GM18502 (cell line): ENCODE measurements at regions not wholly inside any gene's neighbourhood (a gene's known extent, or its start where the extent isn't known, plus 50 kb on each side); places are given as distances from the start of the nearest gene placed in this dataset.

Experiments
- ATAC-seq: cut with Tn5 transposase; IDR thresholded peaks from one replicate; pipeline ENCODE4 v1.9.1; 2021; ENCODE audit warnings: mild to moderate bottlenecking; ENCODE audit not compliant: unreplicated experiment, poor library complexity

- ATAC-seq: no peak
Measured at GRCh38 chr11:11141065-11141464, 212.0 kb downstream of the CSNK2A3 start.

- no peak for ATAC-seq
Measured at GRCh38 chr11:11140510-11140909, 212.5 kb downstream of the CSNK2A3 start.

GRCh38 chr11:11137339-11137738, 215.7 kb downstream of the CSNK2A3 start:
- ATAC-seq: no peak

GRCh38 chr11:11135820-11136476, 217.1 kb downstream of the CSNK2A3 start:
- no peak for ATAC-seq

- no peak for ATAC-seq
Measured at GRCh38 chr11:11129118-11129517, 223.9 kb downstream of the CSNK2A3 start.

- ATAC-seq: no peak
Measured at GRCh38 chr11:11125618-11126017, 227.4 kb downstream of the CSNK2A3 start.

DNA sequence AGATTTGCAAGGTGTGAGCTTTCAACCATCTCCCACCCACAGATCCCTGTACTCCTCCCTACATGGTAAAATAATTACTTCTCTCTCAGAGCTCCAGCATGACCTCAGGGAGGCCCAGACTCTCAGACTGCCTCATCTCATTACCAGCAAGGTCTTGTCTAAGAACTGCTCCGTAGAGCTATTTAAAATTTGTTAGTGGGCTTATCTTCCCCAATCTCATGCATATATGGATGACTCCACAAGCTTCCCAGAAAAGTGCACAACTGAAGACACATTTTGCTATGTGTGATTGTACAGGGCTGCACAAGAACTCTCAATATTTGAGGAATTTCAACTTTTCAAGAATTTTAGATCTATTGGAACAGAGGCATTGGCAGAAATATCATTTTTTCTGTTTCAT, 230.3 kb downstream of the CSNK2A3 start:
- no peak for ATAC-seq

- ATAC-seq: no peak
Measured at GRCh38 chr11:11119917-11120316, 233.1 kb downstream of the CSNK2A3 start.

DNA sequence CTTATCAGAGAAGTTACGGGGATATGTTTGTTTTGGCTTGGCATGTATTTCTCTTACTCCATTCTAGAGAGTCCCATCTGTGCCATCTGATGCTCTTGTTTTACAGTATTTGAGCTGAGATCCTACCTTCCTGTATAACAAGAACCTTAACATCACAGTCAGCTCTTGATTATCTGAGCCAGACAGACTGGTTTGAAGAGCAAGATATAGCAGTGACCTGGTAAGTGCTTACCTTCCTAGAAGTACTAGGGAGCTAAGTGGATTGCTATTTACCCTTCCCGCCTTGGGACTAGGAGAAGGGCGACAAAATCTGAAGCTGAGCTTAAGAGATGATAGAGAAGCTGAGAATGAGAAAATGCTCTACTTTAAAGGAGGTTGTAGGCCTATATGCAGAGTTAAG, 235.3 kb downstream of the CSNK2A3 start:
- no peak for ATAC-seq

GRCh38 chr11:11115475-11115874, 237.6 kb downstream of the CSNK2A3 start:
- no peak for ATAC-seq

- ATAC-seq: no peak
Measured at GRCh38 chr11:11113626-11114025, 239.4 kb downstream of the CSNK2A3 start.

- ATAC-seq: no peak
Measured at GRCh38 chr11:11108026-11108425, 245.0 kb downstream of the CSNK2A3 start.

DNA sequence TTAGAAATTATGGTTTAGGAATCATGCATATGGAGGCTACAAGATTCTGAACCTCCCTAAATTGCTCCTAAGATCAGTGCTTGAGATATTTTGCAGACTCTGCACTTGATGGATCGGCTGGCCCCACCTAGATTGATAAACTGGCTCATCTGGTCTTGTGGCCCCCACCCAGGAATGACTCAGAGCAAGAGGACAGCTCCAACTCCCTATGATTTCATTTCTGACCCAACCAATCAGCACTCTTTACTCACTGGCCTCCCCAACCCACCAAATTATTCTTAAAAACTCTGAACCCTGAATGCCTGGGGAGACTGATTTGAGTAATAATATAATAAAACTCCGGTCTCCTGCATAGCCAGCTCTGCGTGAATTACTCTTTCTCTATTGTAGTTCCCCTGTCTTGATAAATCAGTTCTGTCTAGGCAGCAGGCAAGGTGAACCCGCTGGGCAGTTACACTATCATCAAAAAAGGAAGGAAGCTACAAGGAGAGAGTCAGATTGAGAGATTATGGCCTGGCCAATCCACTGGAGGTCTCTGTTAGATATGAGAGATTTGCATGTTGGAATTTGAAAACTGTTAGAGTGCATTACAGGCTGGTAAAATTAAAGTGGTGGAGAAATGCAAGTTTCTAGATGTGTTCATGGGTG, 245.8 kb downstream of the CSNK2A3 start:
- no peak for ATAC-seq

DNA sequence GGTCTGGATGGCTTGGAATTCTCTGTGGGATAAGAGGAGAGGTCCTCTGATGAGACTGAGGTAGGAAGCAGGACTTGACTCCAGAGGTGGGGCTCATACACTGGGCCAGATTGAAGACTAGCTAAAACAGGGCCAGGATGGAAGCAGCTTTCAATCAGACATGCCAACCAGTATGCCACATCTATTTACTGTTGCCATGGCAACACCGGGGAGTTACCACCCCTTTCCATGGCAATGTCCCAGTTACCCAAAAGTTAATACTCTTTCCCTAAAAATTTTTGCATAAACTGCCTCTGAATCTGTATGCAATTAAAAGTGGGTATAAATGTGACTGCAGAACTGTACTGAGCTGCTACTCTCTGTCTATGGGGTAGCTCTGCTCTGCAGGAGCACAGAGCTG, 247.5 kb upstream of the ZBED5 start:
- ATAC-seq: no peak

GRCh38 chr11:11095831-11096723, 238.2 kb upstream of the ZBED5 start:
- no peak for ATAC-seq

GRCh38 chr11:11090495-11090894, 232.6 kb upstream of the ZBED5 start:
- ATAC-seq: no peak

DNA sequence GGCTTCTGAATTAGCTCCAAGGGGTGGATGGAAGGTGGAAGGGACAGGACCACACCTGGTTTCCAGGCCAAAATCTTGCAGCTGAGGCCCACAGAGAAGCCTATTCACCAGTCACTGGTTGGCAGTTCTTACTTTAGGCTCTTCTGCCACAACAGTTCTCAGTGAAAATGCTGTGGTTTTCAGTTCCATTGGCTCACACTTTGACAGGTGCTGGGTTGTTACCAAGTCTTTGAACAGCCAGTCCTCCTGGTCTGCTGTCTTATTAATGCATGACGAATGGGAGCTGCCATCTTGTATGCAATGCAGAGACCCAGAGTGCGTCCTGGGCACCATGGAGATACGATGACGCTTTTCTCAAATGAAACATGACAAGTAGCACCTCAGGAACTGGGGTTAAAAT, 232.0 kb upstream of the ZBED5 start:
- no peak for ATAC-seq

DNA sequence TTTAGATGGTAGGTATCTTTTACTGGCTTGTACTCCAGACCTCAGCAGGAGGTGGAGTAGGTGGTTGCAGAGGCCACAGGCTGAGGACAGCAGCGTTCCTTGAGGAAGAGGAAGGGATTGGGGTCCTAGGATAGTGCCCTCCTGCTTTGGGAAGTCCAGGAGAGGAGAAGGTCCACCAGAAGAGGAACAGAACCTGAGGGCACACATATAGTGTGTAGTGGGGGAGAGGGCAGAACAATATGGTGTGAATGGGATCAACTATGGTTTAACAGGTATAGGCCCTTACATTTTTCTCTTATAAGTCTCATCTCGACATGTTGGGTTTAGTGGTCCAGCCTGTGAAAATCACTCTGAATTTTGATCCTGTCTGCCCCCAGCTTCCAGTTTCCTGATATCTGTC, 229.1 kb upstream of the ZBED5 start:
- no peak for ATAC-seq

GRCh38 chr11:11085580-11085979, 227.7 kb upstream of the ZBED5 start:
- no peak for ATAC-seq

- ATAC-seq: no peak
Measured at GRCh38 chr11:11084337-11084736, 226.5 kb upstream of the ZBED5 start.

GRCh38 chr11:11083441-11083840, 225.6 kb upstream of the ZBED5 start:
- no peak for ATAC-seq
